ENCODE measurements at regions not wholly inside any gene's neighbourhood (a gene's known extent, or its start where the extent isn't known, plus 50 kb on each side); places are given as distances from the start of the nearest gene placed in this dataset.

DNA sequence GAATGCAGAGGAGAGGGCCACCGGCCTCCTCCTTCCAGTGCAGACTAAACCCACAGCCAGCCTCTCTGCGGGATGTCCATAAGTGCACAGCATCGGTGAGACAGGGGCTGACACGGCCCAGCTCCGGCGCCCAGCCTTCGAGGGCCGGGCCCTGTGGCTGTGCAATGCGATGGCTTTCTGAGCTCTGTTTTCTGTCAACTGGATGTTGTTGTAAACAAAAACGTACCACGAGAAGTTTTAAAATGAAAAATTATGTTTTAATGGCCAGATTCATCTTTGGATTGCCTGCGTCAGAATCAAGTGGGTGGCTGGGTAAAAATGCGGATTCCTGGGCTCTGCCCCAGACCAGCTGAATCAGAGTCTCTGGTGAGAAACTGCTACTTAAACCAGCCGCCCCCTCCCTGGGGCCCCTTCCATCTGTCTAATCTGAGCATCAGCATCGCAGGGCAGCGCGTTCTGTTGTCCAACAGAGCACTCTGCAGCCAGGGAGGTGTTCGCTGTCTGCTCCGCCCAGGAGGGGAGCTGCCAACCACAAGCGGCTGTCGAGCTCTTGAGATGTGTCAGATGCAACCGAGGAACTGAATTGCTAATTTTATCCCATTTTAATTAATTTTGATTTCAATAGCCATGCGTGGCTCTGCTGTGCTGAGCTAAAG lies 133.4 kb downstream of the RFLNA start:
- TF ChIP-seq EP300 (IDR thresholded peaks at IDR 0.05) (no peak), POLR2A (IDR thresholded peaks at IDR 0.05) (no peak)
